H9 (cell line): ENCODE measurements at regions not wholly inside any gene's neighbourhood (a gene's known extent, or its start where the extent isn't known, plus 50 kb on each side); places are given as distances from the start of the nearest gene placed in this dataset.

Source experiments
- DNase-seq: peaks from one replicate; pipeline ENCODE4 v3.0.0-alpha.2; 2017
- H2AFZ ChIP-seq: one replicate; pipeline ENCODE4 v1.6.1; 2013; ENCODE audit warnings: mild to moderate bottlenecking, low read length, control low read depth, moderate library complexity
- H2AK5ac ChIP-seq: 2 replicates; pipeline ENCODE4 v1.6.1; 2013; ENCODE audit warnings: low read length, control low read depth, mixed read lengths; ENCODE audit not compliant: insufficient read length
- H2BK120ac ChIP-seq: one replicate; pipeline ENCODE4 v1.6.1; 2013; ENCODE audit warnings: low read depth, mild to moderate bottlenecking, low read length, control low read depth, inconsistent platforms; ENCODE audit not compliant: poor library complexity, severe bottlenecking
- H2BK12ac ChIP-seq: 2 replicates; pipeline ENCODE4 v1.6.1; 2013; ENCODE audit warnings: low read length, control low read depth, mixed read lengths, low read depth; ENCODE audit not compliant: insufficient read length
- H2BK15ac ChIP-seq: 2 replicates; pipeline ENCODE4 v1.6.1; 2013; ENCODE audit warnings: low read depth, low read length, control low read depth
- H2BK20ac ChIP-seq: one replicate; pipeline ENCODE4 v1.6.1; 2013; ENCODE audit warnings: low read depth, mild to moderate bottlenecking, low read length, control low read depth, inconsistent platforms; ENCODE audit not compliant: poor library complexity, severe bottlenecking
- H2BK5ac ChIP-seq: 2 replicates; pipeline ENCODE4 v1.6.1; 2013; ENCODE audit warnings: low read length, control low read depth, mixed read lengths; ENCODE audit not compliant: insufficient read length
- H3K14ac ChIP-seq: 2 replicates; pipeline ENCODE4 v1.6.1; 2013; ENCODE audit warnings: low read length, control low read depth; ENCODE audit not compliant: insufficient read depth
- H3K18ac ChIP-seq: 2 replicates; pipeline ENCODE4 v1.6.1; 2013; ENCODE audit warnings: low read depth, mild to moderate bottlenecking, mixed read lengths, low read length, control low read depth; ENCODE audit not compliant: insufficient read length
- H3K23ac ChIP-seq: 2 replicates; pipeline ENCODE4 v1.6.1; 2013; ENCODE audit warnings: low read length, control low read depth, mixed read lengths, low read depth; ENCODE audit not compliant: insufficient read length
- H3K23me2 ChIP-seq: 2 replicates; pipeline ENCODE4 v1.6.1; 2013; ENCODE audit warnings: low read depth, mild to moderate bottlenecking, mixed read lengths, low read length, control low read depth; ENCODE audit not compliant: insufficient read length, poor library complexity, severe bottlenecking
- H3K27ac ChIP-seq: 2 replicates; pipeline ENCODE4 v1.5.1; 2013; ENCODE audit warnings: low read length, control low read depth, mixed read lengths, low read depth; ENCODE audit not compliant: insufficient read length
- H3K27me3 ChIP-seq: 2 replicates; pipeline ENCODE4 v1.6.1; 2013; ENCODE audit warnings: low read length, control low read depth, inconsistent platforms; ENCODE audit not compliant: insufficient read depth
- H3K4ac ChIP-seq: 2 replicates; pipeline ENCODE4 v1.6.1; 2013; ENCODE audit warnings: low read depth, mild to moderate bottlenecking, control low read depth, inconsistent platforms, low read length, moderate library complexity
- H3K4me1 ChIP-seq: 2 replicates; pipeline ENCODE4 v1.6.1; 2013; ENCODE audit warnings: low read length, control low read depth, inconsistent platforms; ENCODE audit not compliant: insufficient read depth
- H3K4me2 ChIP-seq: 2 replicates; pipeline ENCODE4 v1.6.1; 2013; ENCODE audit warnings: low read length, control low read depth, mixed read lengths; ENCODE audit not compliant: insufficient read length, insufficient read depth
- H3K56ac ChIP-seq: 2 replicates; pipeline ENCODE4 v1.6.1; 2013; ENCODE audit warnings: low read depth, mild to moderate bottlenecking, mixed read lengths, low read length, control low read depth; ENCODE audit not compliant: insufficient read length
- H3K79me1 ChIP-seq: 2 replicates; pipeline ENCODE4 v1.6.1; 2013; ENCODE audit warnings: low read depth, mild to moderate bottlenecking, moderate library complexity, low read length, control low read depth, inconsistent platforms; ENCODE audit not compliant: insufficient read depth, poor library complexity, severe bottlenecking
- H3K79me2 ChIP-seq: 2 replicates; pipeline ENCODE4 v1.6.1; 2013; ENCODE audit warnings: low read length, control low read depth, inconsistent platforms; ENCODE audit not compliant: insufficient read depth
- H3K9ac ChIP-seq: 2 replicates; pipeline ENCODE4 v1.6.1; 2013; ENCODE audit warnings: low read length, control low read depth, mixed read lengths; ENCODE audit not compliant: insufficient read length; ENCODE audit errors: extremely low read depth
- H3K9me3 ChIP-seq: one replicate; pipeline ENCODE4 v1.6.1; 2013; ENCODE audit warnings: low read depth, low read length, inconsistent platforms; ENCODE audit not compliant: control insufficient read depth
- H3T11ph ChIP-seq: one replicate; pipeline ENCODE4 v1.6.1; 2013; ENCODE audit warnings: mild to moderate bottlenecking, low read length, control low read depth, inconsistent platforms
- H4K20me1 ChIP-seq: one replicate; pipeline ENCODE4 v1.6.1; 2013; ENCODE audit not compliant: control insufficient read depth, insufficient read length, insufficient read depth
- H4K5ac ChIP-seq: 2 replicates; pipeline ENCODE4 v1.6.1; 2013; ENCODE audit warnings: low read depth, mild to moderate bottlenecking, mixed read lengths, low read length, control low read depth; ENCODE audit not compliant: insufficient read length
- H4K8ac ChIP-seq: replicated peaks from 2 replicates; pipeline ENCODE4 v1.6.1; 2013; ENCODE audit warnings: low read length, control low read depth, mixed read lengths, low read depth; ENCODE audit not compliant: insufficient read length
- H4K91ac ChIP-seq: 2 replicates; pipeline ENCODE4 v1.6.1; 2013; ENCODE audit warnings: low read depth, mild to moderate bottlenecking, moderate library complexity, mixed read lengths, low read length, control low read depth; ENCODE audit not compliant: insufficient read length
- H3K27ac Mint-ChIP-seq, 3 experiments: 2 replicates in 2 of 3; 3 replicates in 1 of 3; pipeline ENCODE4 v1.8.0; 2020 to 2021; ENCODE audit warnings: mixed read lengths in 3 of 3, mild to moderate bottlenecking in 1 of 3, moderate library complexity in 1 of 3
- H3K27me3 Mint-ChIP-seq: 2 replicates; pipeline ENCODE4 v1.8.0; 2021; ENCODE audit warnings: low read depth, mild to moderate bottlenecking, moderate library complexity, mixed read lengths
- H3K36me3 Mint-ChIP-seq, 3 experiments: 2 replicates in 2 of 3; 3 replicates in 1 of 3; pipeline ENCODE4 v1.8.0; 2020 to 2021; ENCODE audit warnings: low read depth in 3 of 3, mixed read lengths in 3 of 3; ENCODE audit not compliant: insufficient read depth in 1 of 3
- H3K4me1 Mint-ChIP-seq, 2 experiments: 2 replicates each; pipeline ENCODE4 v1.8.0; 2020; ENCODE audit warnings: mixed read lengths in 2 of 2
- H3K4me3 Mint-ChIP-seq, 2 experiments: 2 replicates in 1 of 2; 3 replicates in 1 of 2; pipeline ENCODE4 v1.8.0; 2020 to 2021; ENCODE audit warnings: mild to moderate bottlenecking in 2 of 2, mixed read lengths in 2 of 2, moderate library complexity in 1 of 2
- H3K9me3 Mint-ChIP-seq, 2 experiments: 2 replicates in 1 of 2; 3 replicates in 1 of 2; pipeline ENCODE4 v1.8.0; 2020; ENCODE audit warnings: mild to moderate bottlenecking in 2 of 2, mixed read lengths in 2 of 2, moderate library complexity in 1 of 2
- WGBS: extraction: QIAGEN DNeasy Blood & Tissue Kit; methylation state at CpG from one replicate; pipeline ENCODE4 v1.1.7; 2013; ENCODE audit warnings: missing lambda C conversion rate, low lambda C conversion rate, mixed read lengths; ENCODE audit not compliant: insufficient read length; ENCODE audit errors: extremely low coverage; 5-methylcytosine and 5-hydroxymethylcytosine counted together
- TF ChIP-seq, protein P1 (sequence below): fragments of 200-600 bp; sonication (generic); conservative IDR thresholded peaks from 3 replicates; pipeline ENCODE4 v1.8.0; 2021; ENCODE audit warnings: antibody characterized with exemption, mild to moderate bottlenecking

DNA sequence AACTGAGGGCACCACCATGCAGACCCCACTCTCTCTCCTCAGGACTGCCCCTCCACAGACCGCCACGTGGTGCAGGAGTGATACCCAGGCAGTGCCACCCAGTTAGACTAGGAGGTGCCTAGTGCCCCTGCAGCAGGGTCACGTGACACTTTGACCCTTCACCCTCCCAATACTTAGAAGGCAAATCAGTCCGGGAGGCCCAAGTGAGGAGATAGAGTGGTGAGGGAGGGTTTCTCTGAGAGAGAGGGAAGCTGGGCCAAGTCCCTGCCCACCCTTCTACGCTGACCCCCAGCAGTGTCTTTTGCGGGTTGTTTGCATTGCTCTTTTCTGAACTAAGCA lies 84.6 kb downstream of the BUD13 start:
- DNase-seq = no peak
- no CpG with 5 or more reads among the region's 6 CpGs for WGBS
- Histone ChIP-seq H3K4ac (0 out of 2 replicates have a peak overlapping the region, but pooled peaks have one; percentile 3), H4K5ac (peak overlapping the region; percentile 37), H3K9ac (no peak overlapping the region), H3K56ac (no peak overlapping the region), H3K23ac (no peak overlapping the region), H2BK15ac (no peak overlapping the region), H3K27ac (peak overlapping the region; percentile 46), H2AFZ (no peak overlapping the region), H2BK12ac (peak overlapping the region; percentile 53), H2BK5ac (no peak overlapping the region), H3K4me1 (peaks cover 15% of the 10 kb centered on the region; the same call in 1 of the 2 replicates), H4K8ac (peak overlapping the region; percentile 12), H4K20me1 (no peaks in the 10 kb centered on the region), H3T11ph (peak overlapping the region; percentile 4), H2AK5ac (no peak overlapping the region), H3K14ac (peak overlapping the region; percentile 60), H3K79me1 (no peaks in the 10 kb centered on the region), H3K18ac (peak overlapping the region; percentile 84), H3K27me3 (no peaks in the 10 kb centered on the region), H3K9me3 (peaks cover 3% of the 10 kb centered on the region), H2BK120ac (peak overlapping the region; percentile 39), H3K4me2 (peak overlapping the region; percentile 39), H3K23me2 (no peaks in the 10 kb centered on the region), H2BK20ac (no peak overlapping the region), H4K91ac (peak overlapping the region; percentile 2), H3K79me2 (no peaks in the 10 kb centered on the region)
- Mint-ChIP-seq H3K27me3 (peaks cover 2% of the 10 kb centered on the region), H3K4me3 (peak overlapping the region in 1 of 2 experiments; percentile 56; a peak in 1 of 5 replicates), H3K27ac (peak overlapping the region; percentile 73 to 83 (median 80); a peak in 4 of 7 replicates), H3K4me1 (peaks cover 17 to 33% of the 10 kb centered on the region in 2 experiments), H3K36me3 (peaks cover 0 to 10% (median 6%) of the 10 kb centered on the region in 3 experiments; a peak in 4 of 7 replicates), H3K9me3 (peaks cover 8 to 13% of the 10 kb centered on the region in 2 experiments; a peak in 4 of 5 replicates)
- TF ChIP-seq, protein P1, sequence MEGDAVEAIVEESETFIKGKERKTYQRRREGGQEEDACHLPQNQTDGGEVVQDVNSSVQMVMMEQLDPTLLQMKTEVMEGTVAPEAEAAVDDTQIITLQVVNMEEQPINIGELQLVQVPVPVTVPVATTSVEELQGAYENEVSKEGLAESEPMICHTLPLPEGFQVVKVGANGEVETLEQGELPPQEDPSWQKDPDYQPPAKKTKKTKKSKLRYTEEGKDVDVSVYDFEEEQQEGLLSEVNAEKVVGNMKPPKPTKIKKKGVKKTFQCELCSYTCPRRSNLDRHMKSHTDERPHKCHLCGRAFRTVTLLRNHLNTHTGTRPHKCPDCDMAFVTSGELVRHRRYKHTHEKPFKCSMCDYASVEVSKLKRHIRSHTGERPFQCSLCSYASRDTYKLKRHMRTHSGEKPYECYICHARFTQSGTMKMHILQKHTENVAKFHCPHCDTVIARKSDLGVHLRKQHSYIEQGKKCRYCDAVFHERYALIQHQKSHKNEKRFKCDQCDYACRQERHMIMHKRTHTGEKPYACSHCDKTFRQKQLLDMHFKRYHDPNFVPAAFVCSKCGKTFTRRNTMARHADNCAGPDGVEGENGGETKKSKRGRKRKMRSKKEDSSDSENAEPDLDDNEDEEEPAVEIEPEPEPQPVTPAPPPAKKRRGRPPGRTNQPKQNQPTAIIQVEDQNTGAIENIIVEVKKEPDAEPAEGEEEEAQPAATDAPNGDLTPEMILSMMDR = no peak
